ENCODE measurements at regions not wholly inside any gene's neighbourhood (a gene's known extent, or its start where the extent isn't known, plus 50 kb on each side); places are given as distances from the start of the nearest gene placed in this dataset.

GRCh38 chr12:84601483-84601882 is 311.1 kb downstream of the SLC6A15 start:
- DNase-seq (ENCODE audit: low spot score), result no peak

GRCh38 chr12:84599539-84599938 is 313.1 kb downstream of the SLC6A15 start:
- no peak for DNase-seq (ENCODE audit: low spot score)

- DNase-seq (ENCODE audit: low spot score), result no peak
Measured at GRCh38 chr12:84596266-84596665, 316.3 kb downstream of the SLC6A15 start.

- no peak for DNase-seq (ENCODE audit: low spot score)
Measured at GRCh38 chr12:84594157-84594556, 318.4 kb downstream of the SLC6A15 start.

GRCh38 chr12:84585776-84586395 is 326.7 kb downstream of the SLC6A15 start:
- DNase-seq (ENCODE audit: low spot score), result no peak

- no peak for DNase-seq (ENCODE audit: low spot score)
Measured at GRCh38 chr12:84572196-84572595, 340.4 kb downstream of the SLC6A15 start.

- DNase-seq (ENCODE audit: low spot score), result no peak
Measured at GRCh38 chr12:84562331-84562730, 350.3 kb downstream of the SLC6A15 start.

GRCh38 chr12:84561351-84561750 is 351.2 kb downstream of the SLC6A15 start:
- DNase-seq (ENCODE audit: low spot score), result no peak

GRCh38 chr12:84554199-84554723 is 358.3 kb downstream of the SLC6A15 start:
- DNase-seq (ENCODE audit: low spot score), result no peak

GRCh38 chr12:84553331-84554117 is 359.1 kb downstream of the SLC6A15 start:
- DNase-seq (ENCODE audit: low spot score), result no peak

- no peak for DNase-seq (ENCODE audit: low spot score)
Measured at GRCh38 chr12:84551373-84551772, 361.2 kb downstream of the SLC6A15 start.

- no peak for DNase-seq (ENCODE audit: low spot score)
Measured at GRCh38 chr12:84550518-84550917, 362.1 kb downstream of the SLC6A15 start.

GRCh38 chr12:84542289-84542688 is 370.3 kb downstream of the SLC6A15 start:
- no peak for DNase-seq (ENCODE audit: low spot score)

GRCh38 chr12:84537666-84538065 is 374.9 kb downstream of the SLC6A15 start:
- DNase-seq (ENCODE audit: low spot score), result no peak

- no peak for DNase-seq (ENCODE audit: low spot score)
Measured at GRCh38 chr12:84512751-84513150, 399.8 kb downstream of the SLC6A15 start.

GRCh38 chr12:84508851-84509260 is 403.7 kb downstream of the SLC6A15 start:
- no peak for DNase-seq (ENCODE audit: low spot score)

GRCh38 chr12:84507956-84508850 is 404.4 kb downstream of the SLC6A15 start:
- DNase-seq (ENCODE audit: low spot score), result no peak

GRCh38 chr12:84506282-84506681 is 406.3 kb downstream of the SLC6A15 start:
- DNase-seq (ENCODE audit: low spot score), result no peak

- no peak for DNase-seq (ENCODE audit: low spot score)
Measured at GRCh38 chr12:84502907-84503787, 409.5 kb downstream of the SLC6A15 start.

GRCh38 chr12:84502180-84502860 is 410.3 kb downstream of the SLC6A15 start:
- no peak for DNase-seq (ENCODE audit: low spot score)

- no peak for DNase-seq (ENCODE audit: low spot score)
Measured at GRCh38 chr12:84497819-84498218, 414.8 kb downstream of the SLC6A15 start.

Measured in CD4-positive, alpha-beta T cell treated with Interleukin-2 at 100 ng/mL for 4 hours (primary cell).